ENCODE measurements at regions not wholly inside any gene's neighbourhood (a gene's known extent, or its start where the extent isn't known, plus 50 kb on each side); places are given as distances from the start of the nearest gene placed in this dataset.

DNA sequence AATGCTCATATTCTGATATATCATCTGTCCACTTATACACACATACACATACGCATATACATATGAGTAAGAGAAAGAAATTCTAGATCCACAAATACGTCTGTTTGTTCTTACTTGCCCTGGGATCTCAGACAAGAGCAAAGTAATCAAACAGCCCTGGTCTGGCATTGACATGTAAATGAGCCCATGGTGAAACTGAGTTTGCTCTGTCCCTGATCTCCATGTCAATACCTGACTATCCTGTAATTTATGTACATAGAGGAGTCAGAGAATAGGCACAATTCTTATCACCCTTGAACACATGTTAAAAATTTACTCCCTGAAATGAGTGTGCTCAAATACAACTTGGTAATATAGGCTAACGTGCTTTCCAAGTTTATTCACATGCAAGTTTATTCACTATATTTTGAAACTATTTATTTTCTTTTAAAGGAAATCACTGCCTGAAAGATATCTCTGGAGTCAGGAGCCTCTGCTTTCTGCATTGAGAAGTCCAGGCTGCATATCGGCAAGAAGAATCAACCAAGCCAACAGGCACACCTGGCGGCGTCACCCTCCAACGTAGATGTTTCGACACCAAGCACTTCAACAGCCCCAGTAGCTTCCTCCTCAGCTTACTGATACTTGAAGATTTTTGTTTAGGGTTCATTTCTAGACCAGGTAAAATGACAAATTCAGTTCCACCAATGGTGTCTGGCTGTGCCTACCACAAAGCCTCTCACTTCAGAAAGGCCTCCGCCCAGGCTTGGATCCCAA lies 100.6 kb downstream of the CMPK2 start:
- H3K4me1 Mint-ChIP-seq (ENCODE audit: insufficient read depth, unreplicated experiment) = no peaks in the 10 kb centered on the region
- BruUV-seq (replicated peaks) = no TSS peak
- no peak for DNase-seq (ENCODE audit: unreplicated experiment)
- ChIA-PET POLR2A (no interaction called here), CTCF (no interaction called here)
- H3K27me3 Mint-ChIP-seq (ENCODE audit: insufficient read depth, unreplicated experiment) = no peaks in the 10 kb centered on the region
- H3K9me3 Mint-ChIP-seq (ENCODE audit: unreplicated experiment) = no peaks in the 10 kb centered on the region
- intact Hi-C loops (cut with micrococcal nuclease) = no loop called here
- no peak overlapping the region for H3K27ac Mint-ChIP-seq (ENCODE audit: low read depth, unreplicated experiment)
- no peaks in the 10 kb centered on the region for H3K36me3 Mint-ChIP-seq (ENCODE audit: insufficient read depth, unreplicated experiment)
- TF ChIP-seq, protein P1, sequence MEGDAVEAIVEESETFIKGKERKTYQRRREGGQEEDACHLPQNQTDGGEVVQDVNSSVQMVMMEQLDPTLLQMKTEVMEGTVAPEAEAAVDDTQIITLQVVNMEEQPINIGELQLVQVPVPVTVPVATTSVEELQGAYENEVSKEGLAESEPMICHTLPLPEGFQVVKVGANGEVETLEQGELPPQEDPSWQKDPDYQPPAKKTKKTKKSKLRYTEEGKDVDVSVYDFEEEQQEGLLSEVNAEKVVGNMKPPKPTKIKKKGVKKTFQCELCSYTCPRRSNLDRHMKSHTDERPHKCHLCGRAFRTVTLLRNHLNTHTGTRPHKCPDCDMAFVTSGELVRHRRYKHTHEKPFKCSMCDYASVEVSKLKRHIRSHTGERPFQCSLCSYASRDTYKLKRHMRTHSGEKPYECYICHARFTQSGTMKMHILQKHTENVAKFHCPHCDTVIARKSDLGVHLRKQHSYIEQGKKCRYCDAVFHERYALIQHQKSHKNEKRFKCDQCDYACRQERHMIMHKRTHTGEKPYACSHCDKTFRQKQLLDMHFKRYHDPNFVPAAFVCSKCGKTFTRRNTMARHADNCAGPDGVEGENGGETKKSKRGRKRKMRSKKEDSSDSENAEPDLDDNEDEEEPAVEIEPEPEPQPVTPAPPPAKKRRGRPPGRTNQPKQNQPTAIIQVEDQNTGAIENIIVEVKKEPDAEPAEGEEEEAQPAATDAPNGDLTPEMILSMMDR (IDR thresholded peaks at IDR 0.05; ENCODE audit: unreplicated experiment) = no peak
- no peak overlapping the region for H3K4me3 Mint-ChIP-seq (ENCODE audit: unreplicated experiment)

DNA sequence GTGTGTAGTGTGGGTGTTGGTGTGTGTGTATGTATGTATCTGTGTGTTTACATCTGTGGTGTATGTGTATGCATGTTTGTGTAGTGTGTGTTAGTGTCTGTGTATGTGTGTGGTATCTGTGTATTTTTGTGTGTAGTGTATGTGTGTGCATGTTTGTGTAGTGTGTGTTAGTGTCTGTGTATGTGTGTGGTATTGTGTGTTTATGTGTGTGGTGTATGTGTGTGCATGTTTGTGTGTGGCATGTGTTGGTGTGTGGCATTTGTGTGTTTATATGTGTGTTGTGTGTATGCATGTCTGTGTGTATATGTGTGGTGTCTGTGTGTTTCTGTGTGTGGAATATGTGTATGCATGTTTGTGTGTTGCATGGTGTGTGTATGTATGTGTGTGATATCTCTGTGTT lies 96.4 kb downstream of the CMPK2 start:
- no peaks in the 10 kb centered on the region for H3K4me1 Mint-ChIP-seq (ENCODE audit: insufficient read depth, unreplicated experiment)
- no peaks in the 10 kb centered on the region for H3K36me3 Mint-ChIP-seq (ENCODE audit: insufficient read depth, unreplicated experiment)
- H3K27me3 Mint-ChIP-seq (ENCODE audit: insufficient read depth, unreplicated experiment) = no peaks in the 10 kb centered on the region
- H3K9me3 Mint-ChIP-seq (ENCODE audit: unreplicated experiment) = no peaks in the 10 kb centered on the region
- no peak overlapping the region for H3K27ac Mint-ChIP-seq (ENCODE audit: low read depth, unreplicated experiment)
- no peak for DNase-seq (ENCODE audit: unreplicated experiment)
- POLR2A ChIA-PET = no interaction called here
- TF ChIP-seq, protein P1 (IDR thresholded peaks at IDR 0.05; ENCODE audit: unreplicated experiment) = no peak
- no TSS peak for BruUV-seq (replicated peaks)
- CTCF ChIA-PET = no interaction called here
- intact Hi-C loops (cut with micrococcal nuclease) = no loop called here
- no peak overlapping the region for H3K4me3 Mint-ChIP-seq (ENCODE audit: unreplicated experiment)

DNA sequence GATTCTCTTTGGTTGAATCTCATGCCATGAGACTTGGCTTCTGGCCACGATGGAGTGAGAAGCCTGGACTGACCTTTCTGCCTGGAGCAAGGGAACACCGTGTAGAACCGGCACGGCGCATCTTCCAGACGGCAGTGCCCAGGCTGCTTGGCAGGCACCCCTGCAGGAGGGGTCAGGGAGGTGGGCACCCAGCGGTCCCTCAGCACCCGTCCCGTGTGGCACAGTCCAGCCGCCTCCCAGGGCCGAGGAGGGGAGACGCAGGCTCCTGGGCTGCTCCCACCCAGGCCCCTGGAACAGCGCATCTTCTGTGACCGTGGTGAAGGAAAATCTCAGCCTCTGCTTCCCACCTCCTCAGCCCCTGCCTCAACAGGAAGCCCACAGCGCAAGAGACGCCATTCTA lies 95.7 kb downstream of the CMPK2 start:
- POLR2A ChIA-PET = no interaction called here

More for the DNA sequence above, 95.7 kb downstream of the CMPK2 start:
- CTCF ChIA-PET = no interaction called here
- intact Hi-C loops (cut with micrococcal nuclease) = no loop called here
- H3K4me3 Mint-ChIP-seq (ENCODE audit: unreplicated experiment) = no peak overlapping the region
- TF ChIP-seq, protein P1 (IDR thresholded peaks at IDR 0.05; ENCODE audit: unreplicated experiment) = no peak
- H3K27me3 Mint-ChIP-seq (ENCODE audit: insufficient read depth, unreplicated experiment) = no peaks in the 10 kb centered on the region
- no peak overlapping the region for H3K27ac Mint-ChIP-seq (ENCODE audit: low read depth, unreplicated experiment)
- BruUV-seq (replicated peaks) = no TSS peak
- no peaks in the 10 kb centered on the region for H3K36me3 Mint-ChIP-seq (ENCODE audit: insufficient read depth, unreplicated experiment)
- no peaks in the 10 kb centered on the region for H3K9me3 Mint-ChIP-seq (ENCODE audit: unreplicated experiment)
- H3K4me1 Mint-ChIP-seq (ENCODE audit: insufficient read depth, unreplicated experiment) = no peaks in the 10 kb centered on the region
- DNase-seq (ENCODE audit: unreplicated experiment) = no peak

All from MCF 10A (cell line).